GM18861 (cell line): ENCODE measurements at regions not wholly inside any gene's neighbourhood (a gene's known extent, or its start where the extent isn't known, plus 50 kb on each side); places are given as distances from the start of the nearest gene placed in this dataset.

ENCODE experiments used
- ATAC-seq: cut with Tn5 transposase; IDR thresholded peaks from one replicate; pipeline ENCODE4 v1.9.1; 2021; ENCODE audit not compliant: unreplicated experiment

DNA sequence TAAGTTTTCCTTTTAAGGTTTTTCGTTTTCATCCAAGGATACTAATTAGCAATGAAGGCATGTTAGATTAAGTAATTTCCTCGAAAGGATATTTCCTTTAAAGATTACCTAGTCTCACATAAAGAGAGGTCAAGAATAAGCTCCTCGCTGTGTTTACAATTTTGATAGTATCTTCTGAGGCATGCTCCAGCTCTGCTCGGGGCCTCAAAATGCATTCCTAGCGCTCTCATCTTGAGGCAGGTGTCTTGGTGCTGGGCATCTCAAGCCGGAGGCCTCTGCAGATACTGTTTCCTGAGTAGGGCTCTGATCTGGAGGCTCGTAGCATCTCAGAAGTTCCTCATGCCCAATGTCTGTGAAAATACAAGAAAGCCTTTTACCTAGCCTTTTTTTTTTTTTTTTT lies 128.6 kb upstream of the SNX19 start:
- no peak for ATAC-seq

DNA sequence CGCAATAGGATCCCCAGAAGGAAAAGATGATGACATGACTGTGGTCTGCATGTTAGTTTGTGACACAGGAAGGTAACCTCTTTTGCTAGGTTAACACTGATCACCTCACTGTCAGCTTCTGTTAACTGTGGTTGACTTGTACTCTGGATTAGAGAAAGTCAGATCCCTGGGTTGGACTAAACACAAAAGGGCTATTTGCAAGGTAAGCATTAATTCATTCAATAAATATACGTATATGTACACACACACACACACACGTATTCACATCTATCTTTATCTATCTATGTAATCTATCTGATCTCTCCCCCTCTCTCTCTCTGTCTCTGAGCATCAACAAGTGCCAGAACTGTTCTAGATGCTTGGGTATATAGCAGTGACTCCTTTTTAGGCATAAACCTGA lies 136.1 kb upstream of the SNX19 start:
- ATAC-seq, result no peak

DNA sequence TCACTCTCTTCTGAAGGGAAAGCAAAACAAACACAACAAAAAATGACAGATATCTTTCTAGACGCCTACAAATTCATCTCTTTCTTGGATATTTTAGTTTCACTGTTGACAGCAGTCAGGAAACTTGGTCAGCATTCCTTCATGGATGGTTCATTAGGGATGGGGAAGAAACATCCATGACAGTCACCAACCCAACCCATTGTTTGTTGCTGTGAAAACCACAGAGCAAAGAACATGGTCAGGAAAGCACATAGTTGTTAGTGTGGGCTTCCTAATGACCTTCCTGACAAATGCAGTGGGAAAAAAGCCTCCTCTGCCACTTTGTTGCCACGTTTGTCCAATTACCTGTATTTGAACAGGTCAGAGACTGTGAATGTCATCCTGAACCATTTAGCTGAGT lies 139.8 kb upstream of the SNX19 start:
- ATAC-seq, result no peak

DNA sequence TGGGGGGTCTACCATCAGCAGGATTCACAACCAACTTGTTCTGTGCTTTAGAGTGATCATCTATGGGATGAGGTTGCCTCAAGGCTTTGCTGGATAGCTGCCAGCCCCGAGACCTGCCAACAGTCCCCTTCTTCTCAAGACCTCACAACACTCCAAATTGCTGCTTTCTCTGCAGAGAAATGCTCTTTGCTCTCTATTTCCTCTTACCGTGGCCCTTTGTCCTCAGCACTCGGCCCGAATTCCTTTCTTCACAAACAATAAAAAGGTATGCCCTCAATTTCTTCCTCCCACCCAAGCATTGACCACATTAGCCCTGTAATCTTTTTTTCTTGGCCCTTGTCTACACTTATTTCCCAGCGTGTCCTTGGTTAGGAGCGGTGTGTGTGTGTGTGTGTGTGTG lies 147.4 kb upstream of the SNX19 start:
- no peak for ATAC-seq

DNA sequence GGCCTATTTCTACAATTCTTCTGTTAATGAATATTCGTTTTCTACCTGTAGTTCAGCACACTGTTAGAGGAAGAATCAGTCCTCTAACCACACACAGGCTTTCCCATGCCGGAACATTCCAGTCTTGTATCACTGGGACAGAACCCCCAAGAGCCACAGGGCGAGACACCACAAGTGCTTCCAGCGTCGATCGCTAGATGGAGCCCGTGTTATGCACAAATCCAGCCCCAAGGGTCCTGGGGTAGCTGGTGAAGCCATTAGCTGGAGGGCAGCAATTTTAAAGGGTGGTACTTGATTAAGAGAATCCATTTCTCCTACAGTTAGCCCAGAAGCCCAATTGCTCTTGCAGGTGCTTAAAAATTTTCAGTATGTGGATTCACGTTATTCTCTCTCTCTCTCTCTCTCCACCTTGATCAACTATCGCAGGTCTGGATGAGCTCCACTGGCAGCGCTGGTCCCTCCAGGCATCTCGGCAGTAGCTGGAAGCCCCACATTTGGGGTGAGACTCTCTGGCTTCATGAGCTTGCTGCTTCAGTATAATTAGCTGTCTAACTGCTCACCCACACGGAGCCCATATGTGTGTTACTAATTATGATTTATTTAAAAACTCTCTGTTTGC lies 148.2 kb upstream of the SNX19 start:
- peak; percentile 83 for ATAC-seq

DNA sequence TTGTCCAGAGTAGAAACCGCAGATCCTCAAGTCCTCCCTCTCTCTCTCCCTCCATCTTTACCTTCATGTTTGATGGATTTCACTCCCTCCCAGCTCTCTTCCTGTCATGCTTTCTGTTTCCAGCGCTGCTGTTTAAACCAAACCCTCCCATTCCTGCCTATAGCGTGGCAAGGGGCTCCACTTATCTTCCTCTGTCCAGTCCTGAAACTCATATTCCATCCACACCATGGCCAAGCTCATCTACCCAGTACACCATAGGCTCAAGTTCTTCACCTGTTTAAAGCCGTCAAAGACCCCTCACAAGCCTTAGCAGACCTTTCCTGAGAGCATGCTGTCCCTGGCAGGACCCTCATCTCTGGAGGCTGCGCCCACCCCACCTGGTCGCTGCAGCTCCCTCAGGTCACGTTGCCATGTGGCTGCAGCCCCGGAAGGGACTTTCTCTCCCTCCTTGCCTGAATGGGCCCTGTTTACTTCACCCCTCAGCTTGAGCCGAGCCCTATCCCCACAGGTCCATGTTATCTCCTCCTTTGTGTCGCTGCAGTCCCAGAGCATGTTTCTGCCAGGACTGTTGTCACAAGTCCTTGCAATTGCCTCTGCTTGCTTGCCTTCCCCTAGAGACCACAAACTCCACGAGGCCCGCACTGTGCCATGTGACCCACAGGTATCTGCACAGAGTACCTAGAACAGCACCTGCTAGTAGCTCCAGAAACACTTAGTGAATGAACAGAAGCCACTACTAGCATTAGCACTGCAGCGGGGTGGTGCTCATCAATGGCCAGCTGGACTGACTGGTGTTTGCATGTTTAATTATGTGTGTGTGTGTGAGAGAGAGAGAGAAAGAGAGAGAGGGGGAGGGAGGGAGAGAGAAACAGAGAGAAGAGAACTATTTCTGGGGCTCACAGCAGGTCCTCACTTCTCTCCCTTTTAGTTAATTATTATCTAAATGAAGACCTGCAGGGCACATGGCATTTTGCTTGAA lies 149.4 kb upstream of the SNX19 start:
- no peak for ATAC-seq

DNA sequence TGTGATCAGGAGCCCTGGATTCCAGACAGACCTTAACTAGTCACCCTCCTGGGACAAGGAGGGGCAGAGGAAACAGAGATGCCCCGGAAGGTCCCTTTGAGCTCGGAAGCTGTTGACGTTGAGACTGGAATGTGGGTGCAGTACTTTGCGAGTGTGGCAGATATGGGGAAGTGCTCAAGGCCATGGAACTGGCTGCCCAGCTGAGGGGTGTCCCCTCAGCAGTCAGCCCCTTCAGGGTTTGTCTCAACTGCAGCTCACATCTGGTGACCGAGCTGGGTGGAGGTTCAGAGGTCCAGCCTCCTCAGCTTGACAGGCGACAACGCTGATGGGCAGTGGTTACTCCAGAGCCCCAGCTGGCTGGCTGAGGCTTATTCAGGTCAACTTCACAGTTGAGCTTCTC lies 150.3 kb upstream of the SNX19 start:
- no peak for ATAC-seq

DNA sequence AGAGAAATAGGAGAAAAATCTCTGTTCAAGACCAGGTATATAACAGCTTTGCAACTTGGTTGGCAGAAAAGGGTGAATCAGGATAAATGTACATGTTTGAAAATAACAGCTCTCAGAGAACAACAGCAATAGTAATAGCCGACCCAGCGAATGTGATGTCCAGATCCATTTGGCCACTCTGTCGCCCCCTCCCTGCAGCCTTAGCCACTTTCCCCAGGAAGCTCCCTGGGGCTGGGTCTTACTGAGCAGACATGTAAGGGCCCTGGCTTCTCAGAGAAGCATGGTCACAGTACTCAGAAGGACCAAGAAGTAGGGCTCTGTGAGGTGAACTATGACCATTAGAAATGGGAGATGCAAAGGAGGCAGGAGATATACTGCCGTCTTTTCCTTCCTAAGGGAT lies 154.1 kb upstream of the SNX19 start:
- ATAC-seq, result no peak

DNA sequence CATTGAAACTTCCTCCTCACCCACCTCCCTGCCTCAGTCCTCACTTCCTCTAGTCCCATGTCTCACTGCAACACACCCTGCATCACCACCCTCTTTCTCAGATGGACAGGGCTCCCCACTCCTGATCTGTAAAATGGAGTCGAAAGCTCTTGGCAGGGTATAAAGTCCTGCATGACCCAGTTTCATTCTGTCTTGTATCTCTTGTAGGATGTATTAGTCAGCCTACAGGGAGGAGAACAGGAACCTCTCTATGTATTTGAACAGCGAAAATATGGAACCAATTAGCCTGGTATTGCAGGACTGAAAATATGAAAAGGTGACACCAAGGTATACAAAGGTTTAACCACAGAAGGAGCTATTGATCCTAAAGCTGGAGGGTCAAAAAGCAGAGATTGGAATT lies 156.9 kb upstream of the SNX19 start:
- no peak for ATAC-seq

DNA sequence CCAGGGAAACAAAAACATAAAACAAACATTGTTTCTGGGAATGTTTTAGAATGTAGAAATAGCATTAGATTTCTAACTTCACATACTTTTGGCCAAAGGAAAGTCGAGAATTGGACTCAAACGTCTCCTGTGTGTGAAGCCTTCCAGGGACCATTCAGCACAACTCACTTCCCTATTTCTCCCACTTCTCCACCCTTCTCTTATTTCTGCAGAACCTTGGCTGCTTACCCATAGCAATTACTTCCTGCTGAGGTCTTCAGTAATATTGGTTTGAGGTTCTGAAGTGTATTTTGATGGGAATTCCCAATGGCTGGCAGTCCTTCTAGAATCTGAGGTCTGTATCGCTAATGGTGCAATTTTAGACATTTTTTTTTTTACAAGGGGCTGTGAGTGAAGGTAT lies 158.3 kb upstream of the SNX19 start:
- no peak for ATAC-seq

DNA sequence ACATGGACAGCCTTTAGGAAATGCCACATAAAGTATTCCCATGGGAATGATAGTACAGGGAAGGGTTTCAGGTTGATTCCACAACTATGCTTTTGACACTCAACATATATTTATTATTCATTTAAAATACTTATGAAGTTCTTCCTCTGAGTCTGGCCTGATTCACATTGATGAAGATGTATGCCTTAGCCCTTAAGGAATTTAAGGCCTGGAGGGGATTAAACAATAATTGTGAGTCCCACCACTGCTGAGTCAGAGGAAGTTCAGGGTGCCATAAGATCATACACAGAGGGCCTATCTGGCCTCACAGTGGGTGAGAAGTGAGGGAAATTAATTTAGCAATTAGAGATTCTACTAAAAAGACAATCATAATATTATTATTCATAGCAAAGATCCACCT lies 161.1 kb upstream of the SNX19 start:
- no peak for ATAC-seq

DNA sequence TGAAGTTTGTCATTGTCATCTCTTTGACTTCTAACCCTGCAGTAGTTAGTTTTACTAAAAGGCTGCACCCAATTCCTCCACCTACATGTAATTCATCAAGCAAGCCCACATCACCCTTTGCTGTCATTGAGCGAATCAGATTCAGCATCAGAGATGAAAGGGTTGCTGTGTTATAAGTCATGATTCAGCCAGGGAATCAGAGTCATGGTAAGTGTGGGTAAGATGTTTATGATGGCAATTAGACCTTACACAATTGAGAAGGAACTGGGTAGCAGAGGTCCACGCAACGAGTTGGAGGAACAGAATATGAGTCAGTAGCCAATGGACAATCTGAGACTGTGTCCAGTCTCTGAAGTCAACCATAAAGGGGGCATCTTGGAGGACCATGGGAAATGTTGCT lies 162.8 kb upstream of the SNX19 start:
- no peak for ATAC-seq

DNA sequence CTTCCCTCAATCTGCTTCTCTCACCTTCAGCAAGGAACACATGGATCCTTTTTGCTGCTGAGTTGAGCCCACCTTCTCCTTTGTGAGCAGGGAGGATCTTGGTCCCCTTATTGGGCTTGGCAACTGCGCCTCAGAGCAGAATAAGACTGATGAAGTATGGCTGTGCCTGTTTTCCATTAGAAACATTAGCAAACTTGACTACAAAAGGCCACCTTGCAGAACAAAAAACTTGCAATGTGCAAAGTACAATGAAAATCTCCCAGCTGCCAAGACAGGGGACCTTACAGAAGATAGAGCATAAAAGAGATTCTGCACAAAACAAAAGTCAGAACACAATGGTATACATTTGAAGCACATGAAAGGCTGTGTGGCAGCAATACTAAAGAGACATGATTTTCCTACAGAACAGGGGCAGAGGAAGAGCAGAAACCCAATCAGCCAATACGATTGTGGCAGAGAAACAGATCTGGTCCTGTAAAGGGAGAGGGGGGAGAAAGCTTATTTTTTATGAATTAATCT lies 173.5 kb upstream of the SNX19 start:
- ATAC-seq, result no peak

DNA sequence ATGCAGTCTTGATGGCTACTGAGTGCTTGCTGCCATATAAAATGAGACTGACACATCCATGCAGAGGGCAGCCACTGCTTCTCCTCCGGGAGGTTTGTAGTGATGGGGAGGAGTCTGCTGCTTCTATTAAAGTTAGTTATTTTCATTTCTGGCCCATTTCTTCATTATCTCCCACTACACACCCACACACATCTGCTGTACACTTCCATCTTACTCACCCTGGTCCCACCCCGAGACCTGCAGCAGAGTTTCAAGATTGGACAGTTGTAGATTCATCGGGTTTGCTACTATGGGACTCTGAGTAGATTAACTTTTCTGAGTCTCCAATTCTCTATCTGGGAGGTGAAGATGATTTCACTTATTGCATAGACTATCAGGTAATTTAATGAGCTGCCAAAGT lies 176.2 kb upstream of the SNX19 start:
- no peak for ATAC-seq

DNA sequence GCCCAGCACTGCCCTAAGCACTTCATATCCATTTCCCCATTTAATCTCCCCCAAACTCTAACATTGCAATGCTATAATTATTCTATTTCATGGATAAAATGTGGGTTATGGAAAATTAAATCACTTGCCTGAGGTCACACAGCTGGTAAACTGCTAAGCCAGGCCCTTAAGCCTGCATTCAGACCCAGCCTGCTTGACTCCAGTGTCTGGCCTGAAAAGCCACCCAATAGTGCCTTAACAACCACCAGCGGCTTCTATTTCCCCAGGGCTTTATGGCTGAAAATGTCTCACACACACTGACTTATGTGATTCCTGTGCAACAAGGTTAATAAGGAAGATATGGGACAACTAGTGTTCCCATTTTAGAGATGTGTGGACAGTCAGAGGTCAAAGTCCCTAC lies 178.5 kb upstream of the SNX19 start:
- ATAC-seq, result no peak

DNA sequence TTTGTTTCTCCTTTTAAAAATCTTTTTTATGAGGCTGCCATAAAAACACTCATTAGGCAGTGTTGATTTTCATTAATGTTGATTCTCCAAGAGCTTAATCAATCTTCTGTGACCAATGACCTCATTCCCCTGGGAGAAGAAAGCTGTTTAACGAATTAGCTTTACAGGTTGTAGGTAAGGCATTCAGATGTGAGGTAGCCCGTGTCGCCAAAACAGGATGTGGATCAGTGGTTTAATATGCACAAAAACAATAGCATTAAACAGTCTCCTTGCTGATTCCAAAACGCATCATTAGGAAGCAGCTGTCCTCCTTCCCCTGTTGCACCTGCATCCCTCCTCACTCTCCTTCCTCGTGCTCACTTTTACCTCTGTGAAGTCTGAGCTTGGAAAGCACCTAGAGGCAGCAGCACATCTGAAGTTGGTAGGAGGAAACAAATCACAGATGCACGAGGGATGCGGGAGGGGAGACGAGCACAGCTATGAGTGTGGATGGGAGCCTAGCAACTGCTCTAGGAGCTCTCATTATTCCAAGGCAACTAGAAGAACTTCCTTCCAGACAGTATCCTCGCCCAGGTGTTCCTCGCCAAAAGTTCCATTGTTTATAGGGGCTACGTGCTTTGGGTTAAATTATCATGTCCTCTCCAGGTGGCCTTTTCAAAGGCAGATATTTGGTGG lies 179.4 kb upstream of the SNX19 start:
- ATAC-seq, result no peak

DNA sequence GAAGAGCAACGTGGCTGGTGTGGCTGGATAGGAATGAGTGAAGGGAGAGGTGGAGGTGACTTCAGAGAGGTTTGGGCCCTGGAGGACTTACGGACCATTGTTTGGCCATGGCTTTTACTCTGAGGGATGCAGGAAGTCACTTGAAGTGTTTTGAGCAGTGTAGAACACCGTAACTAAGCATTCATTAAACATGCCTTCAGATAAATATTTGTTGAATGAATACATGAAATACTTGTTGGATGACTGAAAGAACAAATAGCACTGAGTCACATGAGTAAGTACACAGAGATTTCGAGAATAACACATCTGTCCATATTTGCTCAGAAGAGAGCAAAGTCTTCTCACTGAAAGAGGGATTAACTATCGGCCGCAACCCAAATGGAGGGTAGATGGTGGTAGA lies 182.7 kb upstream of the SNX19 start:
- ATAC-seq, result no peak

DNA sequence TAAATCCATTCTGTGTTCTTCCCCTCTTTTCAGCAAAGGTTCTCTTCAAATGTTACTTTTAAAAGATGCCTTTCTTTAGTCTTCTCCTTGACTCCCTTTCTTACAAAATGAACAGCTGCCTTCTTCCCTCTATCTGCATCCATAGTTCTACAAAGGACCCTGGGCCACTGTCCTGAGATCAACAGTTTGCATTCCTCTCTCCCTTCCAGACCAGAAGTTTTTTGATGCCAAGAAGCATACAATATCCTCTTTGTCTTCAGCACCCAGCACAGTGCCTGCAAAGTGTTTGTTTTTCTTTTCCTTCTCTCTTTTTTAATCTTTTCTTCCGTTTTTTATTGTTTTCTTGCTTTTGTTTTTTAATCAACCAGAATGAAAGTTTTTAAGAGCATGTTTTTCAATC lies 183.5 kb upstream of the SNX19 start:
- ATAC-seq, result no peak

DNA sequence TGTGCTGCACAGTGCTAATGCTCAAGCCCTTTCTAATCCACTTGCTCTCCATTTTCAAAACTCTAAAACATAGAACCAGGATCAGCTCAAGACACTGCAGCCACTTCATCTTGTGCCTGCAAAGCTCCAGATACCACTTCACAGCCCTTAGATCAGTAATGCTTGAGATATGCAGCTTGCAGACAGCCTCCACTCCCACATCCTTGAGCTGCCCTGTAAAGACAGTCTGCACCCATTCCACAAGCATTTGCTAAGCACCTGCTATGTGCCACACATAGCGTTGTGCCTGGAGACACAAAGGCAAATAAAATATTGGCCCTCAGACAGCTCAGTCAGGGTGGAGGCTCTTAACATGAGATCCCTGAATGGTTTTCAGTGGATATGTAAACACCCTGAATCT lies 192.5 kb upstream of the SNX19 start:
- no peak for ATAC-seq

DNA sequence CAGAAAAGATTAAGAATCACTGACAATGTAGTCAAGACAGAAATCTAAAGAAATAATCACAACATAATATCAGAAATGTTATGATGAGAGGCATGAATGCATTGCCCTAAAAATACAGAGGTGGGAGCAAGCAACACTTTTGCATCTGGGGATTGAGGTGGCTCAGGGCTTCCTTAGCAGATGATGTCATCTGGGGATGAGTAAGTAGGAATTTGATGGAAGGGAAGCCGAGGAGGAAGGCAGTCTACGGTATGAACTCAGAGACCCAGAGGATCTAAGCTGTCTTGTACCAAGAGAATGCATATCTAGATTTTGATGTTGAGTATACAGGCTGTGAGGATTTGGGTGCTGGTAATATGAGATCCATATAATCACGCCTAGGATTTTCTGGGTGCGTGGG lies 193.0 kb upstream of the SNX19 start:
- ATAC-seq, result no peak

DNA sequence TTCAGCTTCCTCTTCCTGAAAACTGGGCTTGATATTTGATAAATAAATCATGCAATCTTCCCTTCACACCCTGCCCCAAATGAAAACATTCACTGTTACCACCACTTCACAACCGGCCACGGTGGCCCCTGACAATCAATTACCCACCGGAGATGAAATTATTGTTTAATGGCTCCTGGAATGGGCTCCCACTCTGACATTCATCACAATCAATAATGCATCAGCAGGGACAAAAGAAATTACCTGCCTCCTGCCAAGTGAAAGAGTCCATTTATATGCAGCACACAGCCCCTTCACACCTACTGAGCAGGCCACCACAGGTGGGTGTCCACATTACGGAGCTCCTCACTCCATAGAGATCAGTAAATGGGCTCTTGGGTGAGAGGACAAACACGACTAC lies 193.5 kb upstream of the SNX19 start:
- no peak for ATAC-seq

DNA sequence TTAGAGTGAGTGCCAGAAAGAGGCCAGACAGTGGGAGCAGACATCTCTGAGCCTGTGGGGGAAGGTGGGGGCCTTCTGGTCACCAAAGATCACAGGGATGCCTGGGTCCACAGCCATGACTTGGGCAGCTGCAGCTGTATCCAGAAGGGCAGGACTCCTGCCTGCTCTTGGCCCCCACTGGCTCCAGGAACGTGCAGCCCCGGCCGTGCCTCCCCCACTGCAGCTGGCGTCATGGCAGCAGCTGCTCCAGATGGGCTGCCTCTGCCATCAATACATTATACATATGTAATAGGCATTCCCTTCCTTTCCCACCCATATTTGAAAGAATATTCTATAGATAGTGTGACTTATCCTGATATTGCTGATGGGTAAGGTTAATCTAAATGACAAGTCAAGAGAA lies 195.5 kb upstream of the SNX19 start:
- no peak for ATAC-seq
